Upper lobe of left lung (tissue), 6 donors: ENCODE measurements at regions not wholly inside any gene's neighbourhood (a gene's known extent, or its start where the extent isn't known, plus 50 kb on each side); places are given as distances from the start of the nearest gene placed in this dataset.
A peak's percentile ranks its signal among the peaks of the same experiment; 100 is the strongest.

Experiments
- ATAC-seq, 2 donors: fragments of 200-7000 bp; cut with Tn5 transposase; one replicate each; pipeline ENCODE4 v1.9.1; 2022; ENCODE audit warnings: mild to moderate bottlenecking in 2 of 2, moderate library complexity in 2 of 2; ENCODE audit not compliant: low FRiP score in 2 of 2
- DNase-seq, 2 donors: peaks; one replicate each; pipeline ENCODE4 v3.0.0-alpha.2; 2019 to 2020
- H3K27ac ChIP-seq, 4 donors: fragments of 200-600 bp; sonication (generic); one replicate each; pipeline ENCODE4 v1.5.1; 2016 to 2019
- H3K27me3 ChIP-seq, 4 donors: fragments of 200-600 bp; sonication (generic); one replicate each; pipeline ENCODE4 v1.5.1; 2017 to 2019
- H3K36me3 ChIP-seq, 4 donors: fragments of 200-600 bp; sonication (generic); one replicate each; pipeline ENCODE4 v1.5.1; 2016 to 2019
- H3K4me1 ChIP-seq, 4 donors: fragments of 200-600 bp; sonication (generic); one replicate each; pipeline ENCODE4 v1.5.1; 2018 to 2019
- H3K4me3 ChIP-seq, 4 donors: fragments of 200-600 bp; sonication (generic); one replicate each; pipeline ENCODE4 v1.5.1; 2017 to 2019; ENCODE audit warnings: mild to moderate bottlenecking in 2 of 4, moderate library complexity in 1 of 4
- H3K9me3 ChIP-seq, 4 donors: fragments of 200-600 bp; sonication (generic); one replicate each; pipeline ENCODE4 v1.5.1; 2018 to 2019
- CTCF ChIP-seq, 6 experiments: fragments of 450-650 bp in 4 of 6; fragments of 200-600 bp in 2 of 6; sonication (generic) in 2 of 6; IDR thresholded peaks; one replicate each; pipeline ENCODE4 v1.5.1; 2016 to 2019; ENCODE audit warnings: antibody characterized with exemption in 6 of 6
- EP300 ChIP-seq, 4 donors: sonication (generic); formaldehyde crosslinking; IDR thresholded peaks; one replicate each; pipeline ENCODE4 v1.5.1; 2017; ENCODE audit warnings: antibody characterized with exemption in 4 of 4, control low read depth in 2 of 4
- POLR2A ChIP-seq, 4 donors: fragments of 450-650 bp; IDR thresholded peaks; one replicate each; pipeline ENCODE4 v1.5.1; 2016 to 2017; ENCODE audit warnings: antibody characterized with exemption in 4 of 4, mild to moderate bottlenecking in 2 of 4
- POLR2AphosphoS5 ChIP-seq, 2 donors: sonication (generic); formaldehyde crosslinking; IDR thresholded peaks; one replicate each; pipeline ENCODE4 v1.5.1; 2017; ENCODE audit warnings: antibody characterized with exemption in 2 of 2
- WGBS, 2 donors: methylation state at CpG; one replicate each; pipeline ENCODE4 v1.1.5; 2017 to 2018; 5-methylcytosine and 5-hydroxymethylcytosine counted together
- donor health status: DM: no; HTN: no; CAD: no; lungs with moderate emphysema.
- donor health status: DM: no; HTN: yes; CAD: no; lungs with severe emphysema.

GRCh38 chr11:129592191-129592590, 216.5 kb downstream of the BARX2 start:
- Histone ChIP-seq H3K27me3 (no peaks in the 10 kb centered on the region), H3K36me3 (no peaks in the 10 kb centered on the region), H3K4me3 (no peak overlapping the region), H3K9me3 (no peaks in the 10 kb centered on the region), H3K27ac (no peak overlapping the region), H3K4me1 (no peaks in the 10 kb centered on the region)
- 85 to 87% methylated on average over 8 of the region's 8 CpGs for WGBS, 2 donors
- TF ChIP-seq CTCF (IDR thresholded peaks at IDR 0.05) (no peak), POLR2A (IDR thresholded peaks at IDR 0.05) (no peak), EP300 (IDR thresholded peaks at IDR 0.05) (no peak), POLR2AphosphoS5 (IDR thresholded peaks at IDR 0.05) (no peak)
- no peak for ATAC-seq
- DNase-seq: no peak

DNA sequence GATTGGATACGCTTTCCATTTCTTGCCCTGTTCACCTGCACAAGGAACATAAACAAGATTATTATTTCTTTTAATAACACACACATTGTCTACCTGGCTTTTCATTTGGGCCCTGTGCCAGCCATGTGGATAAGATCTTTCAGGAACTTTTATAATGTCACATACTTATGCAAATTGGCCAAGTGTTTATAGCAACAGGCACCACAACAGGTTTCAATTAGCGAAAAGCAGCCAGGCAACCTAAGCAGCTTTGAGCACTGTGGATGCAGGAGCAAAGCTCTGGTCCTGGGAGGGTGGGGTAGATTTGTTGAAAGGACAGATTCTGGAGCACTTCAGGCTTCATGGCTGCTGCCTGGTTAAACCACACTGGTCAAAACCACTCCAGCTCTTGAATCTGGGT, 217.4 kb downstream of the BARX2 start:
- ATAC-seq (peak in 1 of 2 donors; percentile 37), DNase-seq (no peak)
- Histone ChIP-seq H3K9me3 (no peaks in the 10 kb centered on the region), H3K4me1 (no peaks in the 10 kb centered on the region), H3K4me3 (no peak overlapping the region), H3K36me3 (no peaks in the 10 kb centered on the region), H3K27me3 (no peaks in the 10 kb centered on the region), H3K27ac (no peak overlapping the region)
- TF ChIP-seq EP300 (IDR thresholded peaks at IDR 0.05) (no peak), POLR2AphosphoS5 (IDR thresholded peaks at IDR 0.05) (no peak), POLR2A (IDR thresholded peaks at IDR 0.05) (no peak), CTCF (IDR thresholded peaks at IDR 0.05) (no peak)
- WGBS, 2 donors: 78 to 81% methylated on average over 2 of the region's 2 CpGs

DNA sequence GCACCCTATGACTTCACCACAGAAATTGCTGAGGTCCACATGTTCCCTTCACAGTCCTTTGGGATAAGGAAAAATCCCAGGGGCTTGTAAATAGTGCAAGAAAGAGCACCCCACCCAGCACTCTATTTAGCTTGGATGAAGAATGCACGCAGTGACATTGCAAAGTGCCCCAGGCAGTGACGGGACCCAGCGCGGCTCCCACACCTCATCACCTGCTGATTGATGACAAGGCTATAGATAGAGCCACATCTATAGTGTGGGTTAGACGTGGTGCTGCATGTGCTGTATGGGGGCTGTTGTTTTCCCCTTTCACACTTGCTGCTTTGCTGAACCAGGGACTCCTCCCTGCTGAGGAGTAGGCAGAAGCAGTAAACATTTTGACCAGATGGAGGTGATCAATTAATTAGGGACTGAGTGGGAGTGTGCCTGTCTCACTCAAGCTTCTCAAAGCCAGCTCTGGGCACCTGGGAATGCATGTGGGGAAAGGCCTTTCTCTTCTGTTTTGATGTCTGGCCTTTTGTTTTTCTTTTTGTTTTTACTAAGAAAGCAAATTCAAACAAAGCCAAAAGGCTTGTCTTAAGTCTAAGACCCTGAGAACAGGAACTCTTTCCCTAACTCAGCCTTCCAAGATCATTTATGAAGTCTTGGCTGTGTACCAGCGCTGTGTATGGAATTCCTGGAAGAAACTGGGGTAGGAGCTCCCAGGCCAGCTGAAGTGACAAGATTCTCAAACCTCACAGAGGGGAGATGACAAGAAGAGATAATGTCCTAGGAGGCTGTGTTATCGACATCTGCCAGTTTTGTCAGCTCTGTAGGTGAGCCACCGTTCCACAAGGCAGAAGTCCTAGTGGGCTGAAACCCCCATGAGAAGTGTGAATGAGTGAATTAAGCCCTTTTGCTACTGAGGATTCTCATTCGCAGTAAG, 219.7 kb downstream of the BARX2 start:
- 41 to 56% methylated on average over 4 to 9 of the region's 9 CpGs for WGBS, 2 donors
- no peaks in the 10 kb centered on the region for H3K4me1 ChIP-seq
- no peaks in the 10 kb centered on the region for H3K27me3 ChIP-seq
- H3K36me3 ChIP-seq: no peaks in the 10 kb centered on the region
- no peak for TF ChIP-seq CTCF (IDR thresholded peaks at IDR 0.05)
- TF ChIP-seq POLR2AphosphoS5 (IDR thresholded peaks at IDR 0.05): no peak
- no peak for TF ChIP-seq EP300 (IDR thresholded peaks at IDR 0.05)
- TF ChIP-seq POLR2A (IDR thresholded peaks at IDR 0.05): no peak
- H3K4me3 ChIP-seq: no peak overlapping the region
- ATAC-seq (no peak), DNase-seq (no peak)
- no peak overlapping the region for H3K27ac ChIP-seq
- H3K9me3 ChIP-seq: no peaks in the 10 kb centered on the region

DNA sequence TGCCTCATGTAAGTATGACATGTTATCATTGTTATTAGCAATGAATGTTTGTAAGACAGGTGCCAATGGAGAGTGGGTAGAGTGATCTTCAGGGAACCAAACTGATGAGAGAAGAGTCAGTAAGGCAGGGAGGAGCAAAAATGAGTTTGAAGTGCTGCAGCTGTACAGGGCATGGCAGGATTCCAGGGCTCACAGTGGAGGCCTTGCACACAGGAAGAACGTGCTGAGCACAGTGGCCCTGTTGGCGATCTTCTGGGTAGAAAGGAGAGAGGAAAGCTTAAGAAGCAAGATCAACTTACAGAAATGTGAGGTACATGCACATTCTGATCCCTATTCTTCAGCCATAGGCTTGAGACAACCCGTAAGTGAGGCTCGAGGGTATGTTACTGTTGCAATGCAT, 219.3 kb upstream of the TMEM45B start:
- Histone ChIP-seq H3K9me3 (no peaks in the 10 kb centered on the region), H3K36me3 (no peaks in the 10 kb centered on the region), H3K27ac (no peak overlapping the region), H3K4me1 (no peaks in the 10 kb centered on the region), H3K4me3 (no peak overlapping the region), H3K27me3 (no peaks in the 10 kb centered on the region)
- TF ChIP-seq POLR2A (IDR thresholded peaks at IDR 0.05): no peak
- TF ChIP-seq POLR2AphosphoS5 (IDR thresholded peaks at IDR 0.05): no peak
- no peak for TF ChIP-seq CTCF (IDR thresholded peaks at IDR 0.05)
- no peak for TF ChIP-seq EP300 (IDR thresholded peaks at IDR 0.05)
- ATAC-seq (no peak), DNase-seq (no peak)
- 80 to 89% methylated on average over 4 of the region's 4 CpGs for WGBS, 2 donors

DNA sequence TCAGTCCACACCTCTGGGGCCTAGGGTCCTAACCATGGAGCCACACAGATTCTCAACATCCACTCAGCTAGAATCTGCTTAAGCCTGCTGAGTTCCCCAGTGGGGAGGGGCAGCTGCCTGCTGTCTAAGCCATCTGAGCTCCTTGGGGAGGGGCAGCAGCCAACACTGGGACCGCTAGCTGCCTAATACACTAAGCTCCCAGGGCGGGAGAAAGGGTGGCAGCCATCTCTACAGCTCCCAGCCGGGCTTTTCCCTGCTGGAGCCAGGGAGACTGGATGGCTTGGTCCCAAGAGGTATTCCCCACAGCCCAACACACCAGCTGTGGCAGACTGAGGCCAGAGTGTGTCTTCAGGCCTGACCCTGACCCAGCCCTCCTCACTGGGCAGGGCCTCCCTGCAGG, 217.3 kb upstream of the TMEM45B start:
- no peak for ATAC-seq
- no peak overlapping the region for H3K4me3 ChIP-seq
- DNase-seq: no peak
- H3K27ac ChIP-seq: no peak overlapping the region
- H3K36me3 ChIP-seq: no peaks in the 10 kb centered on the region
- no peaks in the 10 kb centered on the region for H3K4me1 ChIP-seq
- 81% methylated on average over 3 of the region's 3 CpGs; no CpG with 5 or more reads in 1 of the 2 donors for WGBS, 2 donors
- TF ChIP-seq POLR2AphosphoS5 (IDR thresholded peaks at IDR 0.05) (no peak), EP300 (IDR thresholded peaks at IDR 0.05) (no peak), POLR2A (IDR thresholded peaks at IDR 0.05) (no peak), CTCF (IDR thresholded peaks at IDR 0.05) (no peak)
- H3K27me3 ChIP-seq: no peaks in the 10 kb centered on the region
- H3K9me3 ChIP-seq: no peaks in the 10 kb centered on the region
